SK-N-SH (cell line): ENCODE measurements at regions not wholly inside any gene's neighbourhood (a gene's known extent, or its start where the extent isn't known, plus 50 kb on each side); places are given as distances from the start of the nearest gene placed in this dataset.

Source experiments
- CTCF ChIA-PET: fragments of 300-600, 350-600 bp; formaldehyde crosslinking; extraction: SDS; loops from one replicate; lab custom pipeline; 2021; lab: Yijun Ruan, JAX
- POLR2A ChIA-PET: fragments of 350-600 bp; sonication (Branson Sonifier 250); formaldehyde crosslinking; extraction: SDS; loops from one replicate; lab custom pipeline; 2020; ENCODE audit warnings: antibody characterized with exemption, inconsistent platforms; lab: Yijun Ruan, JAX
- DNase-seq: peaks from one replicate; pipeline ENCODE4 v3.0.0; 2012
- H2AFZ ChIP-seq: fragments of 200-600 bp; sonication (generic); 2 replicates; pipeline ENCODE4 v1.8.1; 2016; ENCODE audit warnings: antibody characterized with exemption, mild to moderate bottlenecking, low read depth
- H3F3A ChIP-seq: fragments of 200-600 bp; sonication (generic); replicated peaks from 2 replicates; pipeline ENCODE3; 2016; ENCODE audit warnings: antibody characterized with exemption, mild to moderate bottlenecking; ENCODE audit not compliant: insufficient read depth
- H3K27ac ChIP-seq, 2 experiments: fragments of 200-500 bp in 1 of 2; fragments of 200-600 bp in 1 of 2; sonication (Bioruptor generic) in 1 of 2; sonication (generic), shearing (Covaris generic) in 1 of 2; 2 replicates each; pipeline versions ENCODE4 v1.5.1 to v1.6.1; 2014 to 2016; ENCODE audit warnings: low read depth in 2 of 2, inconsistent platforms in 1 of 2, low read length in 1 of 2, mild to moderate bottlenecking in 1 of 2, mixed read lengths in 1 of 2
- H3K27me3 ChIP-seq: fragments of 200-600 bp; sonication (generic), shearing (Covaris generic); 2 replicates; pipeline ENCODE4 v1.6.1; 2016; ENCODE audit warnings: mixed run types; ENCODE audit not compliant: insufficient read depth
- H3K36me3 ChIP-seq, 2 experiments: fragments of 200-500 bp in 1 of 2; fragments of 200-600 bp in 1 of 2; sonication (Bioruptor generic) in 1 of 2; sonication (generic) in 1 of 2; replicated peaks in 1 of 2; 2 replicates each; pipeline versions ENCODE3 to v1.5.1; 2014 to 2016; ENCODE audit warnings: low read length in 1 of 2, mild to moderate bottlenecking in 1 of 2; ENCODE audit not compliant: insufficient read depth in 2 of 2, control insufficient read depth in 1 of 2
- H3K4me1 ChIP-seq, 2 experiments: fragments of 200-500 bp in 1 of 2; fragments of 200-600 bp in 1 of 2; sonication (Bioruptor generic) in 1 of 2; sonication (generic), shearing (Covaris generic) in 1 of 2; 2 replicates each; pipeline versions ENCODE4 v1.5.1 to v1.6.1; 2014 to 2016; ENCODE audit warnings: low read depth in 1 of 2, low read length in 1 of 2, mixed run types in 1 of 2; ENCODE audit not compliant: insufficient read depth in 2 of 2, control insufficient read depth in 1 of 2
- H3K4me2 ChIP-seq: fragments of 200-600 bp; sonication (generic), shearing (Covaris generic); 2 replicates; pipeline ENCODE4 v1.6.1; 2017; ENCODE audit warnings: mixed run types
- H3K4me3 ChIP-seq, 2 experiments: fragments of 200-500 bp in 1 of 2; fragments of 200-600 bp in 1 of 2; sonication (Bioruptor generic) in 1 of 2; sonication (generic), shearing (Covaris generic) in 1 of 2; 2 replicates each; pipeline versions ENCODE4 v1.5.1 to v1.8.1; 2014 to 2016; ENCODE audit warnings: low read depth in 2 of 2, inconsistent platforms in 1 of 2, low read length in 1 of 2, mild to moderate bottlenecking in 1 of 2, mixed read lengths in 1 of 2, moderate library complexity in 1 of 2
- H3K79me2 ChIP-seq: fragments of 200-600 bp; sonication (generic); 2 replicates; pipeline ENCODE4 v1.8.1; 2017; ENCODE audit warnings: mild to moderate bottlenecking; ENCODE audit not compliant: insufficient read depth
- H3K9ac ChIP-seq: fragments of 200-600 bp; sonication (generic); 2 replicates; pipeline ENCODE4 v1.6.1; 2017; ENCODE audit warnings: mixed run types
- H3K9me2 ChIP-seq: fragments of 200-600 bp; sonication (generic); 2 replicates; pipeline ENCODE4 v1.6.1; 2017; ENCODE audit warnings: mixed run types
- H3K9me3 ChIP-seq: fragments of 200-600 bp; sonication (generic); 2 replicates; pipeline ENCODE4 v1.6.1; 2017; ENCODE audit warnings: mixed run types, mild to moderate bottlenecking, moderate library complexity
- H4K20me1 ChIP-seq: fragments of 200-600 bp; sonication (generic); 2 replicates; pipeline ENCODE4 v1.6.1; 2017; ENCODE audit warnings: mild to moderate bottlenecking, mixed run types; ENCODE audit not compliant: insufficient read depth
- CHD2 ChIP-seq: fragments of 150-350 bp; IDR thresholded peaks from 2 replicates; pipeline ENCODE4 v1.6.1; 2018; ENCODE audit warnings: low read length; ENCODE audit not compliant: partially characterized antibody
- ELF1 ChIP-seq: IDR thresholded peaks from 2 replicates; pipeline ENCODE4 v1.4.0; 2012
- EP300 ChIP-seq, 2 experiments: IDR thresholded peaks; 2 replicates each; pipeline versions ENCODE4 v1.4.0 to v1.6.1; 2012; ENCODE audit warnings: borderline replicate concordance in 1 of 2, low read depth in 1 of 2, low read length in 1 of 2
- EZH2phosphoT487 ChIP-seq: fragments of 200-600 bp; sonication (generic); IDR thresholded peaks from 2 replicates; pipeline ENCODE4 v1.6.1; 2017; ENCODE audit warnings: low read depth, mixed run types, mild to moderate bottlenecking, antibody characterized with exemption, moderate library complexity, borderline replicate concordance
- FOSL2 ChIP-seq: IDR thresholded peaks from 2 replicates; pipeline ENCODE4 v1.4.0; 2012; ENCODE audit warnings: low read depth, mild to moderate bottlenecking, moderate library complexity, borderline replicate concordance
- GABPA ChIP-seq: IDR thresholded peaks from 2 replicates; pipeline ENCODE4 v1.4.0; 2012; ENCODE audit warnings: low read depth, mild to moderate bottlenecking
- GATA2 ChIP-seq: sonication (generic); formaldehyde crosslinking; IDR thresholded peaks from 2 replicates; pipeline ENCODE4 v1.5.0; 2020; ENCODE audit warnings: mild to moderate bottlenecking, missing genetic modification reagents
- JUND ChIP-seq: IDR thresholded peaks from 2 replicates; pipeline ENCODE4 v1.4.0; 2012
- NRF1 ChIP-seq: IDR thresholded peaks from 2 replicates; pipeline ENCODE4 v1.6.1; 2012; ENCODE audit warnings: low read depth, mild to moderate bottlenecking, low read length
- RAD21 ChIP-seq: IDR thresholded peaks from 2 replicates; pipeline ENCODE4 v1.6.1; 2012; ENCODE audit warnings: mild to moderate bottlenecking, low read length
- RCOR1 ChIP-seq: fragments of 150-350 bp; IDR thresholded peaks from 2 replicates; pipeline ENCODE4 v1.6.1; 2017; ENCODE audit warnings: antibody characterized with exemption, low read length
- RFX5 ChIP-seq: IDR thresholded peaks from 2 replicates; pipeline ENCODE4 v1.6.1; 2012; ENCODE audit warnings: mild to moderate bottlenecking, improper control_type of control experiment, low read length
- SIN3A ChIP-seq: IDR thresholded peaks from 2 replicates; pipeline ENCODE4 v1.6.1; 2012; ENCODE audit warnings: low read depth, mild to moderate bottlenecking, low read length, moderate library complexity, borderline replicate concordance
- SMC3 ChIP-seq: IDR thresholded peaks from 2 replicates; pipeline ENCODE4 v1.6.1; 2012; ENCODE audit warnings: low read depth, low read length, improper control_type of control experiment
- TAF1 ChIP-seq: IDR thresholded peaks from 2 replicates; pipeline ENCODE4 v1.6.1; 2012; ENCODE audit warnings: low read depth, mild to moderate bottlenecking, low read length, moderate library complexity, borderline replicate concordance
- TCF12 ChIP-seq: IDR thresholded peaks from 2 replicates; pipeline ENCODE4 v1.4.0; 2012
- TEAD4 ChIP-seq: IDR thresholded peaks from 2 replicates; pipeline ENCODE4 v1.4.0; 2012; ENCODE audit warnings: mild to moderate bottlenecking, borderline replicate concordance; ENCODE audit not compliant: insufficient read depth
- WGBS: methylation state at CpG from one replicate; pipeline ENCODE4 v1.1.6; 2017; ENCODE audit warnings: low lambda C conversion rate; 5-methylcytosine and 5-hydroxymethylcytosine counted together
- TF ChIP-seq, protein P1 (sequence below): IDR thresholded peaks from 2 replicates; pipeline ENCODE4 v1.6.1; 2012; ENCODE audit warnings: mild to moderate bottlenecking, low read depth, low read length, moderate library complexity
- TF ChIP-seq, protein P2 (sequence below): fragments of 200-600 bp; sonication (generic); IDR thresholded peaks from 2 replicates; pipeline ENCODE4 v1.6.1; 2017; ENCODE audit warnings: antibody characterized with exemption, mild to moderate bottlenecking, moderate library complexity
- TF ChIP-seq, protein P3 (sequence below): IDR thresholded peaks from 2 replicates; pipeline ENCODE4 v1.4.0; 2012; ENCODE audit warnings: low read depth, borderline replicate concordance
- TF ChIP-seq, protein P4 (sequence below): IDR thresholded peaks from 2 replicates; pipeline ENCODE4 v1.4.0; 2012; ENCODE audit warnings: low read depth, borderline replicate concordance
- TF ChIP-seq, protein P5 (sequence below): fragments of 150-350 bp; IDR thresholded peaks from 2 replicates; pipeline ENCODE4 v1.6.1; 2016; ENCODE audit warnings: mild to moderate bottlenecking, low read depth, low read length

DNA sequence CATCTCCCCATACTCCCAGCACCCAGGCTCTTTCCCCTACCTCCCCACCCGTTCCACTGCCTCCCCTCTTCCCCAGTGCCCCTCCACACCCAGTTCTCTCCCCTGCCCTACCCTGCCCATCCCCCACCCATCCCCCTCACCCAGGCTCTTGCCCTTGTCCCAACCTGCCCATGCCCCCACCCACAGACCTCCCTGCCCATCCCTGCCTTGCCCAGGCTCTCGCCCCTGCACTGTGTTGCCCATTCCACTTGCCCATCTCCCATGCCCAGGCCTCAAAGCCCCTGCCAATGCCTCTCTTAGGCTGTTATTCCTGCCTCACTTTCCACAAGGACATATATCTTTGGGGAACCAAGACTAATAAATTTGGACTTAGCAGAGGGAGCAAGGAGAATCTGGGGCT, 262.6 kb upstream of the CXCL12 start:
- no peaks in the 10 kb centered on the region for H3K9me2 ChIP-seq

DNA sequence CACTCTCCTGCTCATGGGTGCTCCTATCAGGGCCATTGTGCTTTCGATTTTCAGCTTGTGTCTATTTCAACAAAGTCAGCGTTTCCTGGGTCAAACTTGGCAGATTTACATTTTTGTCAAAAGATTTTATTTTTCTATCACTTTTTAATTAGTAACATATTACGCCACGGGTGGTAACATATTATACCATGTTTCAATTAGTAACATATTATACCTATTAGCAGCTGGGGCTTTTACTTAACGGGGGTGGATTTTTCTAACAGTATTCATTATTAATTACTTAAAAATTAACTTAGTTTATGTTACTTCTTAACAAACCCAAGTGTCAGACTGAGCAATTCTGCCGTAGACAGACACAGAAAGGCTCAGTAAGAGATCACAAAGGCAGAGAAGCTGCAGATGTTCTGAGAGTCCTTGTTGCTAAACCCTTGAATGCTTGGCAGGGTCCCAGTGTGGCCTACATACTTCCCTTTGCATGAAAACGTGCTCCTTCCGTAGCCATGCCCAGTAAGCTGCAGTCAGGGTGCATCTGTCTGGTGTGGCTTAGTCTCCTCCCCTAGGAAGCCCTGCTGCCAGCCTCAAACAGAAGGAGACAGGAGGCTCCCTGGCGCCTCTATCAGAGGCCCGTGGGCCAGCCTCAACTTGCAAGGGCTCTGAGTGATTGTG, 263.1 kb upstream of the CXCL12 start:
- Histone ChIP-seq H3K27ac (no peak overlapping the region), H3K9ac (no peak overlapping the region), H3K27me3 (no peaks in the 10 kb centered on the region), H3K36me3 (no peaks in the 10 kb centered on the region), H3K79me2 (no peaks in the 10 kb centered on the region), H3F3A (no peaks in the 10 kb centered on the region), H3K4me1 (no peaks in the 10 kb centered on the region), H3K4me2 (no peak overlapping the region), H4K20me1 (no peaks in the 10 kb centered on the region), H3K9me3 (no peaks in the 10 kb centered on the region), H2AFZ (0 out of 2 replicates have a peak overlapping the region, but pooled peaks have one; percentile 8), H3K4me3 (no peak overlapping the region), H3K9me2 (no peaks in the 10 kb centered on the region)
- WGBS = 18% methylated on average over 8 of the region's 10 CpGs
- ChIA-PET CTCF (no interaction called here), POLR2A (no interaction called here)
- no peak for DNase-seq
- TF ChIP-seq EP300 (IDR thresholded peaks at IDR 0.05; ENCODE audit: borderline replicate concordance in 1 of 2, low read depth in 1 of 2, low read length in 1 of 2) (no peak), NRF1 (no peak), RFX5 (no peak), RCOR1 (no peak), ELF1 (no peak), TCF12 (no peak)
- TF ChIP-seq, protein P1, sequence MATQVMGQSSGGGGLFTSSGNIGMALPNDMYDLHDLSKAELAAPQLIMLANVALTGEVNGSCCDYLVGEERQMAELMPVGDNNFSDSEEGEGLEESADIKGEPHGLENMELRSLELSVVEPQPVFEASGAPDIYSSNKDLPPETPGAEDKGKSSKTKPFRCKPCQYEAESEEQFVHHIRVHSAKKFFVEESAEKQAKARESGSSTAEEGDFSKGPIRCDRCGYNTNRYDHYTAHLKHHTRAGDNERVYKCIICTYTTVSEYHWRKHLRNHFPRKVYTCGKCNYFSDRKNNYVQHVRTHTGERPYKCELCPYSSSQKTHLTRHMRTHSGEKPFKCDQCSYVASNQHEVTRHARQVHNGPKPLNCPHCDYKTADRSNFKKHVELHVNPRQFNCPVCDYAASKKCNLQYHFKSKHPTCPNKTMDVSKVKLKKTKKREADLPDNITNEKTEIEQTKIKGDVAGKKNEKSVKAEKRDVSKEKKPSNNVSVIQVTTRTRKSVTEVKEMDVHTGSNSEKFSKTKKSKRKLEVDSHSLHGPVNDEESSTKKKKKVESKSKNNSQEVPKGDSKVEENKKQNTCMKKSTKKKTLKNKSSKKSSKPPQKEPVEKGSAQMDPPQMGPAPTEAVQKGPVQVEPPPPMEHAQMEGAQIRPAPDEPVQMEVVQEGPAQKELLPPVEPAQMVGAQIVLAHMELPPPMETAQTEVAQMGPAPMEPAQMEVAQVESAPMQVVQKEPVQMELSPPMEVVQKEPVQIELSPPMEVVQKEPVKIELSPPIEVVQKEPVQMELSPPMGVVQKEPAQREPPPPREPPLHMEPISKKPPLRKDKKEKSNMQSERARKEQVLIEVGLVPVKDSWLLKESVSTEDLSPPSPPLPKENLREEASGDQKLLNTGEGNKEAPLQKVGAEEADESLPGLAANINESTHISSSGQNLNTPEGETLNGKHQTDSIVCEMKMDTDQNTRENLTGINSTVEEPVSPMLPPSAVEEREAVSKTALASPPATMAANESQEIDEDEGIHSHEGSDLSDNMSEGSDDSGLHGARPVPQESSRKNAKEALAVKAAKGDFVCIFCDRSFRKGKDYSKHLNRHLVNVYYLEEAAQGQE = no peak
- TF ChIP-seq, protein P2, sequence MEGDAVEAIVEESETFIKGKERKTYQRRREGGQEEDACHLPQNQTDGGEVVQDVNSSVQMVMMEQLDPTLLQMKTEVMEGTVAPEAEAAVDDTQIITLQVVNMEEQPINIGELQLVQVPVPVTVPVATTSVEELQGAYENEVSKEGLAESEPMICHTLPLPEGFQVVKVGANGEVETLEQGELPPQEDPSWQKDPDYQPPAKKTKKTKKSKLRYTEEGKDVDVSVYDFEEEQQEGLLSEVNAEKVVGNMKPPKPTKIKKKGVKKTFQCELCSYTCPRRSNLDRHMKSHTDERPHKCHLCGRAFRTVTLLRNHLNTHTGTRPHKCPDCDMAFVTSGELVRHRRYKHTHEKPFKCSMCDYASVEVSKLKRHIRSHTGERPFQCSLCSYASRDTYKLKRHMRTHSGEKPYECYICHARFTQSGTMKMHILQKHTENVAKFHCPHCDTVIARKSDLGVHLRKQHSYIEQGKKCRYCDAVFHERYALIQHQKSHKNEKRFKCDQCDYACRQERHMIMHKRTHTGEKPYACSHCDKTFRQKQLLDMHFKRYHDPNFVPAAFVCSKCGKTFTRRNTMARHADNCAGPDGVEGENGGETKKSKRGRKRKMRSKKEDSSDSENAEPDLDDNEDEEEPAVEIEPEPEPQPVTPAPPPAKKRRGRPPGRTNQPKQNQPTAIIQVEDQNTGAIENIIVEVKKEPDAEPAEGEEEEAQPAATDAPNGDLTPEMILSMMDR = no peak

More for the DNA sequence above, 262.6 kb upstream of the CXCL12 start:
- Histone ChIP-seq H3K9me3 (no peaks in the 10 kb centered on the region), H4K20me1 (no peaks in the 10 kb centered on the region), H3F3A (no peaks in the 10 kb centered on the region), H3K36me3 (no peaks in the 10 kb centered on the region), H3K9ac (no peak overlapping the region), H3K79me2 (no peaks in the 10 kb centered on the region), H3K4me2 (no peak overlapping the region), H3K4me3 (no peak overlapping the region), H3K4me1 (no peaks in the 10 kb centered on the region), H2AFZ (no peak overlapping the region), H3K27me3 (no peaks in the 10 kb centered on the region), H3K27ac (no peak overlapping the region)
- WGBS = 21% methylated on average over 2 of the region's 2 CpGs
- TF ChIP-seq RFX5 = no peak
- TF ChIP-seq SIN3A = no peak
- TF ChIP-seq, protein P3, sequence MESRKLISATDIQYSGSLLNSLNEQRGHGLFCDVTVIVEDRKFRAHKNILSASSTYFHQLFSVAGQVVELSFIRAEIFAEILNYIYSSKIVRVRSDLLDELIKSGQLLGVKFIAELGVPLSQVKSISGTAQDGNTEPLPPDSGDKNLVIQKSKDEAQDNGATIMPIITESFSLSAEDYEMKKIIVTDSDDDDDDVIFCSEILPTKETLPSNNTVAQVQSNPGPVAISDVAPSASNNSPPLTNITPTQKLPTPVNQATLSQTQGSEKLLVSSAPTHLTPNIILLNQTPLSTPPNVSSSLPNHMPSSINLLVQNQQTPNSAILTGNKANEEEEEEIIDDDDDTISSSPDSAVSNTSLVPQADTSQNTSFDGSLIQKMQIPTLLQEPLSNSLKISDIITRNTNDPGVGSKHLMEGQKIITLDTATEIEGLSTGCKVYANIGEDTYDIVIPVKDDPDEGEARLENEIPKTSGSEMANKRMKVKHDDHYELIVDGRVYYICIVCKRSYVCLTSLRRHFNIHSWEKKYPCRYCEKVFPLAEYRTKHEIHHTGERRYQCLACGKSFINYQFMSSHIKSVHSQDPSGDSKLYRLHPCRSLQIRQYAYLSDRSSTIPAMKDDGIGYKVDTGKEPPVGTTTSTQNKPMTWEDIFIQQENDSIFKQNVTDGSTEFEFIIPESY = no peak
- TF ChIP-seq, protein P4, sequence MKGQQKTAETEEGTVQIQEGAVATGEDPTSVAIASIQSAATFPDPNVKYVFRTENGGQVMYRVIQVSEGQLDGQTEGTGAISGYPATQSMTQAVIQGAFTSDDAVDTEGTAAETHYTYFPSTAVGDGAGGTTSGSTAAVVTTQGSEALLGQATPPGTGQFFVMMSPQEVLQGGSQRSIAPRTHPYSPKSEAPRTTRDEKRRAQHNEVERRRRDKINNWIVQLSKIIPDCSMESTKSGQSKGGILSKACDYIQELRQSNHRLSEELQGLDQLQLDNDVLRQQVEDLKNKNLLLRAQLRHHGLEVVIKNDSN = no peak
- no peak for TF ChIP-seq EZH2phosphoT487
- TF ChIP-seq FOSL2 = no peak
- no peak for TF ChIP-seq RAD21
- TF ChIP-seq GATA2 (CRISPR knock-in tag) = no peak
- no peak for TF ChIP-seq JUND
- no peak for TF ChIP-seq RCOR1
- TF ChIP-seq SMC3 = no peak
- no peak for TF ChIP-seq GABPA
- TF ChIP-seq CHD2 = no peak
- TF ChIP-seq TAF1 = no peak
- TF ChIP-seq, protein P5, sequence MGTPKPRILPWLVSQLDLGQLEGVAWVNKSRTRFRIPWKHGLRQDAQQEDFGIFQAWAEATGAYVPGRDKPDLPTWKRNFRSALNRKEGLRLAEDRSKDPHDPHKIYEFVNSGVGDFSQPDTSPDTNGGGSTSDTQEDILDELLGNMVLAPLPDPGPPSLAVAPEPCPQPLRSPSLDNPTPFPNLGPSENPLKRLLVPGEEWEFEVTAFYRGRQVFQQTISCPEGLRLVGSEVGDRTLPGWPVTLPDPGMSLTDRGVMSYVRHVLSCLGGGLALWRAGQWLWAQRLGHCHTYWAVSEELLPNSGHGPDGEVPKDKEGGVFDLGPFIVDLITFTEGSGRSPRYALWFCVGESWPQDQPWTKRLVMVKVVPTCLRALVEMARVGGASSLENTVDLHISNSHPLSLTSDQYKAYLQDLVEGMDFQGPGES = no peak
- no peak for TF ChIP-seq TEAD4
- no peak for DNase-seq
- CTCF ChIA-PET = no interaction called here
- POLR2A ChIA-PET = no interaction called here
